Endothelial cell of umbilical vein (primary cell): ENCODE measurements at regions not wholly inside any gene's neighbourhood (a gene's known extent, or its start where the extent isn't known, plus 50 kb on each side); places are given as distances from the start of the nearest gene placed in this dataset.

Experiments
- BruUV-seq: library from RNA; stranded (reverse); fragments of 400-500 nt; replicated peaks from 2 replicates; lab custom pipeline; 2021; lab: Mats Ljungman, UMichigan
- CTCF ChIA-PET: fragments of 300-600, 350-600 bp; sonication (Branson Sonifier 250); formaldehyde crosslinking; loops from one replicate; lab custom pipeline; 2021; ENCODE audit warnings: antibody characterized with exemption, inconsistent platforms; lab: Charles Lee
- POLR2A ChIA-PET: fragments of 300-600, 350-600 bp; sonication (Branson Sonifier 250); formaldehyde crosslinking; loops from one replicate; lab custom pipeline; 2021; ENCODE audit warnings: antibody characterized with exemption, inconsistent platforms; lab: Charles Lee
- DNase-seq: peaks from one replicate; pipeline ENCODE4 v3.0.0-alpha.2; 2011; ENCODE audit warnings: low read depth, low spot score
- FAIRE-seq: peaks from 2 replicates; lab custom pipeline; 2011; peaks lifted over from hg19 to GRCh38; lab: Jason Lieb, UNC
- H2AFZ ChIP-seq: 2 replicates; pipeline ENCODE4 v1.6.0; 2012; ENCODE audit warnings: low read depth, low read length, control low read depth, inconsistent platforms
- H3K27ac ChIP-seq: 2 replicates; pipeline ENCODE4 v1.5.1; 2011; ENCODE audit warnings: low read depth, mild to moderate bottlenecking, control low read depth, low read length, moderate library complexity; ENCODE audit not compliant: insufficient read depth
- H3K27me3 ChIP-seq, 2 experiments: 2 replicates each; pipeline versions ENCODE4 v1.6.0 to v1.6.1; 2011; ENCODE audit warnings: low read length in 2 of 2, mixed read lengths in 1 of 2; ENCODE audit not compliant: control insufficient read depth in 2 of 2, insufficient read depth in 2 of 2
- H3K36me3 ChIP-seq, 2 experiments: 2 replicates in 1 of 2; 3 replicates in 1 of 2; pipeline ENCODE4 v1.5.1; 2011; ENCODE audit warnings: low read length in 2 of 2, mild to moderate bottlenecking in 1 of 2, moderate library complexity in 1 of 2; ENCODE audit not compliant: control insufficient read depth in 2 of 2, insufficient read depth in 2 of 2; ENCODE audit errors: extremely low read depth in 1 of 2
- H3K4me1 ChIP-seq: 3 replicates; pipeline ENCODE4 v1.5.1; 2011; ENCODE audit warnings: mild to moderate bottlenecking, low read length; ENCODE audit not compliant: control insufficient read depth, insufficient read depth; ENCODE audit errors: extremely low read depth
- H3K4me2 ChIP-seq: 2 replicates; pipeline ENCODE4 v1.6.1; 2011; ENCODE audit warnings: low read length, control low read depth, mixed read lengths; ENCODE audit not compliant: insufficient read depth
- H3K4me3 ChIP-seq, 3 experiments: fragments of 200-600 bp in 1 of 3; sonication (generic), shearing (Covaris generic) in 1 of 3; replicated peaks in 1 of 3; 2 replicates each; pipeline ENCODE4 v1.5.1; 2011 to 2016; ENCODE audit warnings: control low read depth in 3 of 3, low read length in 3 of 3, mild to moderate bottlenecking in 2 of 3, inconsistent platforms in 1 of 3, low read depth in 1 of 3, moderate library complexity in 1 of 3; ENCODE audit not compliant: insufficient read depth in 1 of 3
- H3K79me2 ChIP-seq: 2 replicates; pipeline ENCODE4 v1.6.0; 2012; ENCODE audit warnings: low read length, inconsistent platforms; ENCODE audit not compliant: control insufficient read depth, insufficient read depth
- H3K9ac ChIP-seq: replicated peaks from 2 replicates; pipeline ENCODE3; 2011; ENCODE audit warnings: low read length, control low read depth; ENCODE audit not compliant: insufficient read depth; ENCODE audit errors: extremely low read depth
- H3K9me1 ChIP-seq: replicated peaks from 3 replicates; pipeline ENCODE4 v1.6.0; 2011; ENCODE audit warnings: mild to moderate bottlenecking, low read length; ENCODE audit not compliant: control insufficient read depth, insufficient read depth; ENCODE audit errors: extremely low read depth
- H3K9me3 ChIP-seq: replicated peaks from 2 replicates; pipeline ENCODE4 v1.5.1; 2012; ENCODE audit warnings: low read length, inconsistent platforms; ENCODE audit not compliant: control insufficient read depth, insufficient read depth
- H4K20me1 ChIP-seq: replicated peaks from 2 replicates; pipeline ENCODE3; 2011; ENCODE audit warnings: mild to moderate bottlenecking, low read length; ENCODE audit not compliant: control insufficient read depth, insufficient read depth; ENCODE audit errors: extremely low read depth
- CTCF ChIP-seq, 2 donors: IDR thresholded peaks; 1 replicate in 1 of 2; 2 replicates in 1 of 2; pipeline ENCODE4 v1.5.1; 2011; ENCODE audit warnings: low read length in 2 of 2, mild to moderate bottlenecking in 2 of 2, moderate library complexity in 2 of 2, control low read depth in 1 of 2, inconsistent platforms in 1 of 2, low read depth in 1 of 2; ENCODE audit not compliant: insufficient read depth in 1 of 2; ENCODE audit errors: extremely low read depth in 1 of 2
- EZH2 ChIP-seq: IDR thresholded peaks from 2 replicates; pipeline ENCODE4 v1.6.1; 2012; ENCODE audit warnings: borderline replicate concordance, low read depth, mild to moderate bottlenecking, moderate library complexity, low read length, inconsistent platforms; ENCODE audit not compliant: severe bottlenecking
- FOS ChIP-seq: IDR thresholded peaks from 2 replicates; pipeline ENCODE4 v1.6.1; 2011; ENCODE audit warnings: mild to moderate bottlenecking, low read length, moderate library complexity, borderline replicate concordance; ENCODE audit not compliant: insufficient read depth
- GATA2 ChIP-seq: IDR thresholded peaks from 2 replicates; pipeline ENCODE4 v1.7.0; 2011; ENCODE audit warnings: low read depth, mild to moderate bottlenecking, moderate library complexity, mixed read lengths, low read length; ENCODE audit not compliant: insufficient read length, insufficient read depth
- JUN ChIP-seq: IDR thresholded peaks from 2 replicates; pipeline ENCODE4 v1.6.1; 2011; ENCODE audit warnings: borderline replicate concordance, low read depth; ENCODE audit not compliant: insufficient read length, insufficient read depth
- MAX ChIP-seq: IDR thresholded peaks from 2 replicates; pipeline ENCODE4 v1.6.1; 2011; ENCODE audit not compliant: insufficient read depth, insufficient read length
- MYC ChIP-seq: IDR thresholded peaks from one replicate; pipeline ENCODE4 v1.6.1; 2011; ENCODE audit warnings: mild to moderate bottlenecking, low read depth, low read length
- POLR2A ChIP-seq: IDR thresholded peaks from 2 replicates; pipeline ENCODE4 v1.6.1; 2012; ENCODE audit warnings: low read depth, mild to moderate bottlenecking, control low read depth, low read length
- POLR2AphosphoS5 ChIP-seq: IDR thresholded peaks from 2 replicates; pipeline ENCODE4 v1.6.1; 2012; ENCODE audit warnings: low read depth, mild to moderate bottlenecking, control low read depth, low read length, moderate library complexity; ENCODE audit not compliant: insufficient read depth
- dilution Hi-C: fragments of 300-500 bp; cut with MboI; formaldehyde crosslinking; loops from one replicate; pipeline ENCODE4 v1.15.0; 2019; ENCODE audit warnings: low sequenced_read_pairs; ENCODE audit not compliant: extremely low pct_ligation_motif_present
- intact Hi-C: fragments of 100-400 bp; cut with micrococcal nuclease; formaldehyde crosslinking; loops from one replicate; pipeline ENCODE4 v1.10.0; 2022

GRCh38 chr1:5448486-5448885 lies 543.7 kb downstream of the NPHP4 start:
- H3K9ac ChIP-seq, result no peak overlapping the region
- ChIA-PET POLR2A (no interaction called here), CTCF (no interaction called here)
- BruUV-seq, result no TSS peak
- H3K79me2 ChIP-seq, result no peaks in the 10 kb centered on the region
- no peaks in the 10 kb centered on the region for H4K20me1 ChIP-seq
- H2AFZ ChIP-seq, result no peak overlapping the region
- no peaks in the 10 kb centered on the region for H3K27me3 ChIP-seq
- no peak for TF ChIP-seq EZH2
- no peak for TF ChIP-seq MYC
- no peak for TF ChIP-seq FOS
- TF ChIP-seq JUN, result no peak
- TF ChIP-seq POLR2AphosphoS5, result no peak
- no peak for TF ChIP-seq POLR2A
- TF ChIP-seq MAX, result no peak
- no peak for TF ChIP-seq GATA2
- TF ChIP-seq CTCF (IDR thresholded peaks at IDR 0.05; ENCODE audit: extremely low read depth in 1 of 2, insufficient read depth in 1 of 2, low read depth in 1 of 2, low read length in 2 of 2), result no peak
- H3K9me3 ChIP-seq, result peaks cover 10% of the 10 kb centered on the region
- H3K27ac ChIP-seq, result no peak overlapping the region
- DNase-seq (no peak), FAIRE-seq (no peak)
- no peak overlapping the region for H3K4me2 ChIP-seq
- H3K9me1 ChIP-seq, result no peaks in the 10 kb centered on the region
- intact Hi-C loops, result no loop called here
- no peaks in the 10 kb centered on the region for H3K4me1 ChIP-seq
- dilution Hi-C loops, result no loop called here
- no peaks in the 10 kb centered on the region for H3K36me3 ChIP-seq
- H3K4me3 ChIP-seq, result no peak overlapping the region
